Upper lobe of left lung (tissue), 6 donors: ENCODE measurements at regions not wholly inside any gene's neighbourhood (a gene's known extent, or its start where the extent isn't known, plus 50 kb on each side); places are given as distances from the start of the nearest gene placed in this dataset.

Experiments used
- ATAC-seq, 2 donors: fragments of 200-7000 bp; cut with Tn5 transposase; one replicate each; pipeline ENCODE4 v1.9.1; 2022; ENCODE audit warnings: mild to moderate bottlenecking in 2 of 2, moderate library complexity in 2 of 2; ENCODE audit not compliant: low FRiP score in 2 of 2
- DNase-seq, 2 donors: peaks; one replicate each; pipeline ENCODE4 v3.0.0-alpha.2; 2019 to 2020
- H3K27ac ChIP-seq, 4 donors: fragments of 200-600 bp; sonication (generic); one replicate each; pipeline ENCODE4 v1.5.1; 2016 to 2019
- H3K27me3 ChIP-seq, 4 donors: fragments of 200-600 bp; sonication (generic); one replicate each; pipeline ENCODE4 v1.5.1; 2017 to 2019
- H3K36me3 ChIP-seq, 4 donors: fragments of 200-600 bp; sonication (generic); one replicate each; pipeline ENCODE4 v1.5.1; 2016 to 2019
- H3K4me1 ChIP-seq, 4 donors: fragments of 200-600 bp; sonication (generic); one replicate each; pipeline ENCODE4 v1.5.1; 2018 to 2019
- H3K4me3 ChIP-seq, 4 donors: fragments of 200-600 bp; sonication (generic); one replicate each; pipeline ENCODE4 v1.5.1; 2017 to 2019; ENCODE audit warnings: mild to moderate bottlenecking in 2 of 4, moderate library complexity in 1 of 4
- H3K9me3 ChIP-seq, 4 donors: fragments of 200-600 bp; sonication (generic); one replicate each; pipeline ENCODE4 v1.5.1; 2018 to 2019
- EP300 ChIP-seq, 4 donors: sonication (generic); formaldehyde crosslinking; IDR thresholded peaks; one replicate each; pipeline ENCODE4 v1.5.1; 2017; ENCODE audit warnings: antibody characterized with exemption in 4 of 4, control low read depth in 2 of 4
- POLR2A ChIP-seq, 4 donors: fragments of 450-650 bp; IDR thresholded peaks; one replicate each; pipeline ENCODE4 v1.5.1; 2016 to 2017; ENCODE audit warnings: antibody characterized with exemption in 4 of 4, mild to moderate bottlenecking in 2 of 4
- POLR2AphosphoS5 ChIP-seq, 2 donors: sonication (generic); formaldehyde crosslinking; IDR thresholded peaks; one replicate each; pipeline ENCODE4 v1.5.1; 2017; ENCODE audit warnings: antibody characterized with exemption in 2 of 2
- WGBS, 2 donors: methylation state at CpG; one replicate each; pipeline ENCODE4 v1.1.5; 2017 to 2018; 5-methylcytosine and 5-hydroxymethylcytosine counted together
- TF ChIP-seq, protein P1 (sequence below), 6 experiments: fragments of 450-650 bp in 4 of 6; fragments of 200-600 bp in 2 of 6; sonication (generic) in 2 of 6; IDR thresholded peaks; one replicate each; pipeline ENCODE4 v1.5.1; 2016 to 2019; ENCODE audit warnings: antibody characterized with exemption in 6 of 6
- donor health status: DM: no; HTN: no; CAD: no; lungs with moderate emphysema.
- donor health status: DM: no; HTN: yes; CAD: no; lungs with severe emphysema.

DNA sequence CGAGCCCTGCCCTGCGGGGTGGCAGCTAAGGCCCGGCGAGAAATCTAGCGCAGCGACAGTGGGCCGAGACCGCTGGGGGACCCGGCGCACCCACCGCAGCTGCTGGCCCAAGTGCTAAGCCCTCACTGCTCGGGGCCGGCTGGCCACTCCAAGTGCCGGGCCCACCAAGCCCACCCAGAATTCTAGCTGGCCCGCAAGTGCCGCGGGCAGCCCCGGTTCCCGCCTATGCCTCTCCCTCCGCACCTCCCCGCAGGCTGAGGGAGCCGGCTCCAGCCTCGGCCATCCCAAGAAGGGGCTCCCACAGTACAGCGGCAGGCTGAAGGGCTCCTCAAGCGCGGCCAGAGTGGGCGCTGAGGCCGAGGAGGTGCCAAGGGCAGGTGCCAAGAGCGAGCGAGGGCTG is 55.2 kb upstream of the RND3 start:
- Histone ChIP-seq H3K4me3 (no peak overlapping the region), H3K27me3 (no peaks in the 10 kb centered on the region), H3K36me3 (no peaks in the 10 kb centered on the region), H3K27ac (no peak overlapping the region), H3K9me3 (peaks cover 0 to 2% (median 0%) of the 10 kb centered on the region in 4 donors), H3K4me1 (no peaks in the 10 kb centered on the region)
- DNase-seq: peak in 1 of 2 donors; percentile 73
- WGBS, 2 donors: 98% methylated on average over 13 to 30 of the region's 30 CpGs
- TF ChIP-seq EP300 (IDR thresholded peaks at IDR 0.05) (no peak), POLR2AphosphoS5 (IDR thresholded peaks at IDR 0.05) (no peak), POLR2A (IDR thresholded peaks at IDR 0.05) (no peak)
- TF ChIP-seq, protein P1, sequence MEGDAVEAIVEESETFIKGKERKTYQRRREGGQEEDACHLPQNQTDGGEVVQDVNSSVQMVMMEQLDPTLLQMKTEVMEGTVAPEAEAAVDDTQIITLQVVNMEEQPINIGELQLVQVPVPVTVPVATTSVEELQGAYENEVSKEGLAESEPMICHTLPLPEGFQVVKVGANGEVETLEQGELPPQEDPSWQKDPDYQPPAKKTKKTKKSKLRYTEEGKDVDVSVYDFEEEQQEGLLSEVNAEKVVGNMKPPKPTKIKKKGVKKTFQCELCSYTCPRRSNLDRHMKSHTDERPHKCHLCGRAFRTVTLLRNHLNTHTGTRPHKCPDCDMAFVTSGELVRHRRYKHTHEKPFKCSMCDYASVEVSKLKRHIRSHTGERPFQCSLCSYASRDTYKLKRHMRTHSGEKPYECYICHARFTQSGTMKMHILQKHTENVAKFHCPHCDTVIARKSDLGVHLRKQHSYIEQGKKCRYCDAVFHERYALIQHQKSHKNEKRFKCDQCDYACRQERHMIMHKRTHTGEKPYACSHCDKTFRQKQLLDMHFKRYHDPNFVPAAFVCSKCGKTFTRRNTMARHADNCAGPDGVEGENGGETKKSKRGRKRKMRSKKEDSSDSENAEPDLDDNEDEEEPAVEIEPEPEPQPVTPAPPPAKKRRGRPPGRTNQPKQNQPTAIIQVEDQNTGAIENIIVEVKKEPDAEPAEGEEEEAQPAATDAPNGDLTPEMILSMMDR (IDR thresholded peaks at IDR 0.05): no peak
- no peak for ATAC-seq

DNA sequence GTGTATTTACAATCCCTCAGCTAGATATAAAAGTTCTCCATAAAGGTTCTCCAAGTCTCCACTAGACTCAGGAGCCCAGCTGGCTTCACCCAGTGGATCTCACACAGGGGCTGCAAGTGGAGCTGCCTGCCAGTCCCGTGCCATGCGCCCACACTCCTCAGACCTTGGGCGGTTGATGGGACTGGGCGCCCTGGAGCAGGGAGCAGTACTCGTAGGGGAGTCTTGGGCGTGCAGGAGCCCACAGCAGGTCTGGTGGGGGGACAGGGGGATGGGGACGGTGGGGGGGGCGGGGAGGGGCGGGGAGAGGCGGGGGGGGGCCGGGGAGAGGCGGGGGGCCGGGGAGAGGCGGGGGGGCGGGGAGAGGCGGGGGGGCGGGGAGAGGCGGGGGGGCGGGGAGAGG is 54.7 kb upstream of the RND3 start:
- Histone ChIP-seq H3K27ac (no peak overlapping the region), H3K27me3 (no peaks in the 10 kb centered on the region), H3K36me3 (no peaks in the 10 kb centered on the region), H3K4me3 (no peak overlapping the region), H3K4me1 (no peaks in the 10 kb centered on the region), H3K9me3 (peaks cover 0 to 4% (median 0%) of the 10 kb centered on the region in 4 donors)
- ATAC-seq: no peak
- WGBS, 2 donors: 98% methylated on average over 5 of the region's 19 CpGs; no CpG with 5 or more reads in 1 of the 2 donors
- DNase-seq: peak in 1 of 2 donors; percentile 15
- TF ChIP-seq EP300 (IDR thresholded peaks at IDR 0.05) (no peak), POLR2A (IDR thresholded peaks at IDR 0.05) (no peak), POLR2AphosphoS5 (IDR thresholded peaks at IDR 0.05) (no peak)
- TF ChIP-seq, protein P1 (IDR thresholded peaks at IDR 0.05): no peak

DNA sequence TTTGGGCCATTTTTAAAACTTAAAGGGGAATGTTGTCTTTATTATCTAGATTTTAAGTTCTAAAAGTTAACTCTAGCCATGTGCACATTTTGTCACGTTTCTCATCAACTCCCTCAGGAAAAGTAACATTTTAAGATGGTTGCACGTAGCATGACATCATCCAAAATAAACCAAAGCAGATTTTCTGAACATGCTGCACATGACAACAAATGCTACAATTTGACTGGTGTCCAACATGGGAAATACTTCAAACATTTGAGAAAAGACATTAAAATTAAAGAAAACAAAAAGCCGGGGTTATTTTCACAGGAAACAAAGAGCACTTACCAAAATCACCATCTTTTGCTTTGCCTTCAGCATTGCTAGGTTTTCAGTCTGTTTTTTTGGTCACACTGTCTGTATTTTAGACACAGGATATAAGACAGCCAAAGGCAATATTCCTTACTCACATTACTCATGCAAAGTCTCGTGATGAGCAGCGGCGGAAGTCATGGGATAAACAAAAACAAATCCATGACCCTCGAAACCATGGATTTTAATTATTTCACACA is 51.3 kb upstream of the RND3 start:
- Histone ChIP-seq H3K36me3 (no peaks in the 10 kb centered on the region), H3K27ac (no peak overlapping the region), H3K4me1 (no peaks in the 10 kb centered on the region), H3K9me3 (peaks cover 0 to 4% (median 0%) of the 10 kb centered on the region in 4 donors), H3K4me3 (no peak overlapping the region), H3K27me3 (no peaks in the 10 kb centered on the region)
- TF ChIP-seq POLR2A (IDR thresholded peaks at IDR 0.05): no peak
- TF ChIP-seq POLR2AphosphoS5 (IDR thresholded peaks at IDR 0.05): no peak
- TF ChIP-seq EP300 (IDR thresholded peaks at IDR 0.05): no peak
- TF ChIP-seq, protein P1 (IDR thresholded peaks at IDR 0.05): no peak
- WGBS, 2 donors: 68 to 80% methylated on average over 7 of the region's 7 CpGs
- DNase-seq (no peak), ATAC-seq (no peak)
